Natural killer cell (primary cell): ENCODE measurements at regions not wholly inside any gene's neighbourhood (a gene's known extent, or its start where the extent isn't known, plus 50 kb on each side); places are given as distances from the start of the nearest gene placed in this dataset.

ENCODE experiments used
- ATAC-seq, 3 donors: fragments of 150-1000 bp in 2 of 3; fragments of 200-7000 bp in 1 of 3; cut with Tn5 transposase; 1 replicate in 1 of 3; 2 replicates in 2 of 3; pipeline ENCODE4 v1.10.0; 2021; ENCODE audit warnings: mild to moderate bottlenecking in 2 of 3, moderate library complexity in 2 of 3
- DNase-seq, 2 donors: peaks; one replicate each; pipeline versions ENCODE4 v3.0.0 to v3.0.0-alpha.2; 2013 to 2021; ENCODE audit warnings: mixed read lengths in 1 of 2
- H3K27ac ChIP-seq: one replicate; pipeline ENCODE4 v1.5.1; 2013; ENCODE audit warnings: mild to moderate bottlenecking, low read length
- H3K27me3 ChIP-seq: one replicate; pipeline ENCODE4 v1.6.1; 2013; ENCODE audit warnings: low read length; ENCODE audit not compliant: control insufficient read depth, insufficient read depth
- H3K36me3 ChIP-seq: one replicate; pipeline ENCODE4 v1.6.1; 2013; ENCODE audit warnings: low read length; ENCODE audit not compliant: control insufficient read depth, insufficient read depth
- H3K4me1 ChIP-seq: one replicate; pipeline ENCODE4 v1.6.1; 2013; ENCODE audit warnings: low read length; ENCODE audit not compliant: control insufficient read depth, insufficient read depth
- H3K4me3 ChIP-seq: one replicate; pipeline ENCODE4 v1.5.1; 2013; ENCODE audit warnings: low read length
- H3K9me3 ChIP-seq: one replicate; pipeline ENCODE4 v1.6.1; 2013; ENCODE audit warnings: low read length; ENCODE audit not compliant: control insufficient read depth, insufficient read depth
- H3K27ac Mint-ChIP-seq, 2 donors: one replicate each; pipeline ENCODE4 v1.8.0; 2022; ENCODE audit warnings: mild to moderate bottlenecking in 2 of 2, mixed read lengths in 2 of 2, moderate library complexity in 1 of 2
- H3K27me3 Mint-ChIP-seq, 2 donors: one replicate each; pipeline ENCODE4 v1.8.0; 2022; ENCODE audit warnings: low read depth in 2 of 2, mixed read lengths in 2 of 2
- H3K36me3 Mint-ChIP-seq: one replicate; pipeline ENCODE4 v1.8.0; 2022; ENCODE audit warnings: mixed read lengths
- H3K4me1 Mint-ChIP-seq, 2 donors: one replicate each; pipeline ENCODE4 v1.8.0; 2022; ENCODE audit warnings: mixed read lengths in 2 of 2
- H3K4me3 Mint-ChIP-seq: one replicate; pipeline ENCODE4 v1.8.0; 2022; ENCODE audit warnings: mild to moderate bottlenecking, moderate library complexity, mixed read lengths
- H3K9me3 Mint-ChIP-seq, 2 donors: one replicate each; pipeline ENCODE4 v1.8.0; 2022; ENCODE audit warnings: mixed read lengths in 2 of 2
- CTCF ChIP-seq: fragments of 200-600 bp; IDR thresholded peaks from one replicate; pipeline ENCODE4 v1.8.0; 2022; ENCODE audit warnings: antibody characterized with exemption
- WGBS: methylation state at CpG from one replicate; pipeline ENCODE4 v1.1.7; 2013; ENCODE audit warnings: missing lambda C conversion rate; ENCODE audit not compliant: insufficient coverage; 5-methylcytosine and 5-hydroxymethylcytosine counted together
- intact Hi-C: fragments of 100-400 bp; cut with micrococcal nuclease; formaldehyde crosslinking; loops from one replicate; pipeline ENCODE4 v1.14.2; 2022

- H3K27me3 Mint-ChIP-seq, result peaks cover 0 to 6% of the 10 kb centered on the region in 2 donors
- intact Hi-C loops, result no loop called here
- H3K9me3 ChIP-seq, result no peaks in the 10 kb centered on the region
Observed at GRCh38 chr9:72428329-72428728, 63.3 kb upstream of the ZFAND5 start.

GRCh38 chr9:72427801-72428200 is 62.8 kb upstream of the ZFAND5 start:
- H3K9me3 Mint-ChIP-seq, result no peaks in the 10 kb centered on the region
- no peak for TF ChIP-seq CTCF
- Histone ChIP-seq H3K9me3 (no peaks in the 10 kb centered on the region), H3K4me3 (no peak overlapping the region), H3K36me3 (no peaks in the 10 kb centered on the region), H3K27ac (no peak overlapping the region), H3K27me3 (no peaks in the 10 kb centered on the region), H3K4me1 (no peaks in the 10 kb centered on the region)
- WGBS, result 100% methylated on average over 1 of the region's 1 CpG
- intact Hi-C loops, result no loop called here
- no peak overlapping the region for H3K4me3 Mint-ChIP-seq
- no peak for DNase-seq
- no peak overlapping the region for H3K27ac Mint-ChIP-seq
- peaks cover 0 to 6% of the 10 kb centered on the region in 2 donors for H3K27me3 Mint-ChIP-seq
- no peak for ATAC-seq
- no peaks in the 10 kb centered on the region for H3K4me1 Mint-ChIP-seq
- no peaks in the 10 kb centered on the region for H3K36me3 Mint-ChIP-seq

More at GRCh38 chr9:72428329-72428728, 63.3 kb upstream of the ZFAND5 start:
- H3K27ac ChIP-seq, result no peak overlapping the region
- no peak overlapping the region for H3K4me3 Mint-ChIP-seq
- H3K27me3 ChIP-seq, result no peaks in the 10 kb centered on the region
- H3K36me3 ChIP-seq, result no peaks in the 10 kb centered on the region
- no peak overlapping the region for H3K27ac Mint-ChIP-seq
- no peak for TF ChIP-seq CTCF
- no peak overlapping the region for H3K4me3 ChIP-seq
- ATAC-seq (no peak), DNase-seq (no peak)
- H3K9me3 Mint-ChIP-seq, result no peaks in the 10 kb centered on the region
- no CpG with 5 or more reads among the region's 1 CpG for WGBS
- H3K4me1 ChIP-seq, result no peaks in the 10 kb centered on the region
- no peaks in the 10 kb centered on the region for H3K4me1 Mint-ChIP-seq
- no peaks in the 10 kb centered on the region for H3K36me3 Mint-ChIP-seq

- Histone ChIP-seq H3K4me3 (no peak overlapping the region), H3K36me3 (no peaks in the 10 kb centered on the region), H3K27ac (no peak overlapping the region), H3K4me1 (no peaks in the 10 kb centered on the region), H3K27me3 (no peaks in the 10 kb centered on the region), H3K9me3 (no peaks in the 10 kb centered on the region)
- Mint-ChIP-seq H3K4me1 (no peaks in the 10 kb centered on the region), H3K4me3 (no peak overlapping the region), H3K27ac (no peak overlapping the region), H3K27me3 (peaks cover 0 to 6% of the 10 kb centered on the region in 2 donors), H3K9me3 (no peaks in the 10 kb centered on the region), H3K36me3 (no peaks in the 10 kb centered on the region)
- ATAC-seq (no peak), DNase-seq (no peak)
- TF ChIP-seq CTCF, result no peak
- intact Hi-C loops, result no loop called here
Observed at GRCh38 chr9:72424131-72424530, 59.1 kb upstream of the ZFAND5 start.

GRCh38 chr9:72422214-72422613 is 57.2 kb upstream of the ZFAND5 start:
- H3K4me1 ChIP-seq, result no peaks in the 10 kb centered on the region
- H3K27ac ChIP-seq, result no peak overlapping the region
- no peaks in the 10 kb centered on the region for H3K36me3 Mint-ChIP-seq
- ATAC-seq (no peak), DNase-seq (no peak)
- intact Hi-C loops, result no loop called here
- H3K4me3 Mint-ChIP-seq, result no peak overlapping the region
- H3K9me3 ChIP-seq, result no peaks in the 10 kb centered on the region
- TF ChIP-seq CTCF, result no peak
- no peaks in the 10 kb centered on the region for H3K27me3 ChIP-seq
- H3K4me1 Mint-ChIP-seq, result no peaks in the 10 kb centered on the region
- no peaks in the 10 kb centered on the region for H3K36me3 ChIP-seq
- peaks cover 0 to 6% of the 10 kb centered on the region in 2 donors for H3K27me3 Mint-ChIP-seq
- no peak overlapping the region for H3K4me3 ChIP-seq
- H3K27ac Mint-ChIP-seq, result no peak overlapping the region
- no peaks in the 10 kb centered on the region for H3K9me3 Mint-ChIP-seq
- 94% methylated on average over 9 of the region's 11 CpGs for WGBS
